ENCODE measurements at regions not wholly inside any gene's neighbourhood (a gene's known extent, or its start where the extent isn't known, plus 50 kb on each side); places are given as distances from the start of the nearest gene placed in this dataset.
"Not testable (repeated sequence)": the region's sequence is repeated elsewhere in the genome, so short reads cannot be mapped to it uniquely, and the experiment has no call there.

DNA sequence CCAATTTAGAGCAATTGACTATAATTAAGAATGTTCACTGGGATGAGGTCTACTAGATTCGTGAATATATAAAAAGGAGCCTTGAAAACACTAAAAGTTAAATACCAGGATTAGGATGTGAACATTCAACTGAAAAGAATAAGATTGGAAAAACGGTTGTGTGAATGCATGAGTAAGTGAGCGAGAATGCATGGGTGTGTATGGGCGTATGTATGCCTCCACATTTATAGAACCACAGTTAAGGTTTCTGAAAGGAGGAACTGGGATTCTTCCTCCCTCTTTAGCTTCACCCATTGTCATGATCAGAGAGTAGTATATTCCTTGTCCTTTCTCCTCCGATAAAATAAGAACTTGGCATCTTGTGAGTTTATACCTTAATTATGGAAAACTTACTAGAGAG is 151.1 kb upstream of the UBE2E3 start:
- DNase-seq: no peak

GRCh38 chr2:180828756-180829155 is 151.6 kb upstream of the UBE2E3 start:
- no peak for DNase-seq

DNA sequence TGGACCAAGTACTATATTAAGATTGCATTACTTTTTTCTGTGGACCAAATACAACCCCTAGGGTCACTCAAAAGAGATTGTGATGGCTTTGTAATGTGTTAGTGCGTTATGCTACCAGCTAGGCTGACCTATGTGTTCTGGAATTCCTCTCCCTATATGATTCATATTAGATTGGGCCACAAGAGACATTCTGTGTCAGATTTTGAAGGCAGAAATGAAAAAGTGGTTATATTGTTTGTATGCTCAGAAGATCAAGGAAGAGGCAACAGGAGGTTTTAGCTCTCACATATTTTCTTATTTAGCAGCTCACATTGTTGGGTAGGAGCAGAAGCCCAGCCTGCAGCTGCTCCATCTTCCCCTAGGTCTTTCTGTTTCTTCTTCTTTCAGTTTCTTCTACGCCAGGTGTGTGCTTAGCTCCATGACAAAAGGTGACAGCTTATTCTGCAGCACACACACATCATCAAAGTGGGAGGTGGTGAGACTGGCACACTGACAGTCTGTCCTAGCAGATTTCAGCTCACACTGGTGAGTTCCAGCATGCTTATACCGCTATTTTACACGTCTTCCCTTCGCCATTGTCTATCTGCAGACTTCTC is 156.8 kb upstream of the UBE2E3 start:
- no peak for DNase-seq

DNA sequence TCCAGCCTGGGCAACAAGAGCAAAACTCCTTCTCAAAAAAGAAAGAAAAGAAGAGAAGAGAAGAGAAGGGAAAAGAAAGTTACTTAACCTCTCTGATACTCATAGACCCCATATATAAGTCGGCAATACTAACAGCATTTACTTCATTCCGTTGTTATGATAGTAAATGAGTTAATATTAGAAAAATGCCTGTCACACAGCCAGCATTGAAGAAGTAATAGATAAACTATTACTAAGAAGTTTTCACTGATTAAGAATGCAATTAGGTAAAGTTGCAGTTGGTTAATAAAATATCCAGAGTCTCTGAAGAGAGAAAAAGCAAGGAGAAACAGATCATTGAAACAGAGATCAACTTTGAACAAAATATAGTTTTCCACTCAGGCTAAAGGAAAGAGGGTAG is 161.3 kb upstream of the UBE2E3 start:
- no peak for DNase-seq

- DNase-seq: not testable (repeated sequence)
These were observed 161.7 kb upstream of the UBE2E3 start for GRCh38 chr2:180818700-180819099.

- no peak for DNase-seq
These were observed 181.3 kb upstream of the UBE2E3 start for GRCh38 chr2:180799141-180799540.

DNA sequence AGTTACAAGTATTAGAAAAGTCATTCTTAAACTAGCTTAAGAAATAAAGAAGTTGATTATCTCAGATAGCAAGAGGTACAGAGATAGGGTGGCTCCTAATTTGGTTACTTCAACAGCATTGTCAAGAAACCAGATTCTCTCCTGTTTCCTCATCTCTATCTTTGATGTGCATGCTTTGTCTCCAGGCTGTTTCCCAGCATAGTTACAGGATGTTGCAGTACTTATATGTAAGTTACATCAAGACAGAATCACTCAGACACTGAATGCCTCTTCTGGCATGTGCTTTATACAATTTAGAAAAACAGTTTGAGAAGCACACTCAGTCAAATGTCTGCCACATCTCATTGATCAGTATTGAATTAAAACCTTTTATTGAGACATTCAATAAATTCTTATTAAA is 189.5 kb upstream of the UBE2E3 start:
- DNase-seq: no peak

- no peak for DNase-seq
These were observed 193.1 kb upstream of the UBE2E3 start for GRCh38 chr2:180787330-180787729.

- DNase-seq: no peak
These were observed 199.1 kb upstream of the UBE2E3 start for GRCh38 chr2:180781276-180781675.

GRCh38 chr2:180778291-180778690 is 202.1 kb upstream of the UBE2E3 start:
- no peak for DNase-seq

- DNase-seq: no peak
These were observed 203.5 kb upstream of the UBE2E3 start for GRCh38 chr2:180776921-180777320.

- no peak for DNase-seq
These were observed 204.7 kb upstream of the UBE2E3 start for GRCh38 chr2:180775711-180776110.

DNA sequence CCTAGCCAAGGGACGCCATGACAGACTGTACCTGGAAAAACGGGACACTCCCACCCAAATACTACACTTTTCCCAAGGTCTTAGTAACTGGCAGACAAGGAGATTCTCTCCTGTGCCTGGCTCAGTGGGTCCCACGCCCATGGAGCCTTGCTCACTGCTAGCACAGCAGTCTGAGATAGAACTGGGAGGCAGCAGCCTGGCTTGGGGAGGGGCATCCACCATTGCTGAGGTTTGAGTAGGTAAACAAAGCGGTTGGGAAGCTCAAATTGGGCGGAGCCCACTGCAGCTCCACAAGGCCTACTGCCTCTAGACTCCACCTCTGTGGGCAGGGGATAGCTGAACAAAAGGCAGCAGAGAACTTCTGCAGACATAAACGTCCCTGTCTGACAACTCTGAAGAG is 215.1 kb upstream of the UBE2E3 start:
- DNase-seq: not testable (repeated sequence)

- no peak for DNase-seq
These were observed 217.0 kb upstream of the UBE2E3 start for GRCh38 chr2:180763263-180763989.

DNA sequence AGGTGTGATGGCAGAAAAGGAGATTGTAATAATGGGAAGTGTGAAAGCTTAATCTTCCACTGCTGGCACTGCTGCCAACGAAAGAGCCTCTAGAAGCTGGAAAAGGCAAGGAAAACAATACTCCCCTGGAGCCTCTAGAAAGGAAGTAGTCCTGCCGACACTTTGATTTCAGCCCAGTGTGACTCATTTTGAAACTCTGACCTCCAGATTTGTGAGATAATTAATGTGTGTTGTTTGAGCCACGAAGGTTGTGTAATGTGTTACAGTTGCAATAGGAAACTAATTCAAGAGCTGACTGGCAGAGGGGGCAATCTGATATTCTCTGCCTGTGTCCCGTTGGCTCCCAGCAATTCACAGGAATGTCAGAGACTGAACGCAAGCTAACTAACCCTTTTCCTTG is 219.2 kb upstream of the UBE2E3 start:
- no peak for DNase-seq

DNA sequence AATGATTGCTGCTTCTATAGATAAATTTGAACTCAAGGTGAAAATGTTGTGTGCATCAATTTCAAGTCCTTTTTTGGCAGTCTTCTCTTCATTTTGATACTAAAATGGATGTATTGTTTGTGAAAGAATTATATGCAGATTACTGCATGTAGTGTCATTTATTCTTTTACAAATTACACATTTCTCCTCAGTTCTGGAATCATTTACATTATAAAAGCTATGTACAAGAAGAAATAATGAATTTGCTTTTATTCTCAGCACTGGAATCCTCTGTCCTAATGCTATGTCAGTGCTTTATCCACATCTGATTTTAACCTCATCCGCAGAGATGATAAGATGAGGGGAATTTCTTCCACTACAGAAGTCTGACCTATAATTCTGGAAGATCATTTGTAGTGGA is 220.8 kb upstream of the UBE2E3 start:
- DNase-seq: no peak

DNA sequence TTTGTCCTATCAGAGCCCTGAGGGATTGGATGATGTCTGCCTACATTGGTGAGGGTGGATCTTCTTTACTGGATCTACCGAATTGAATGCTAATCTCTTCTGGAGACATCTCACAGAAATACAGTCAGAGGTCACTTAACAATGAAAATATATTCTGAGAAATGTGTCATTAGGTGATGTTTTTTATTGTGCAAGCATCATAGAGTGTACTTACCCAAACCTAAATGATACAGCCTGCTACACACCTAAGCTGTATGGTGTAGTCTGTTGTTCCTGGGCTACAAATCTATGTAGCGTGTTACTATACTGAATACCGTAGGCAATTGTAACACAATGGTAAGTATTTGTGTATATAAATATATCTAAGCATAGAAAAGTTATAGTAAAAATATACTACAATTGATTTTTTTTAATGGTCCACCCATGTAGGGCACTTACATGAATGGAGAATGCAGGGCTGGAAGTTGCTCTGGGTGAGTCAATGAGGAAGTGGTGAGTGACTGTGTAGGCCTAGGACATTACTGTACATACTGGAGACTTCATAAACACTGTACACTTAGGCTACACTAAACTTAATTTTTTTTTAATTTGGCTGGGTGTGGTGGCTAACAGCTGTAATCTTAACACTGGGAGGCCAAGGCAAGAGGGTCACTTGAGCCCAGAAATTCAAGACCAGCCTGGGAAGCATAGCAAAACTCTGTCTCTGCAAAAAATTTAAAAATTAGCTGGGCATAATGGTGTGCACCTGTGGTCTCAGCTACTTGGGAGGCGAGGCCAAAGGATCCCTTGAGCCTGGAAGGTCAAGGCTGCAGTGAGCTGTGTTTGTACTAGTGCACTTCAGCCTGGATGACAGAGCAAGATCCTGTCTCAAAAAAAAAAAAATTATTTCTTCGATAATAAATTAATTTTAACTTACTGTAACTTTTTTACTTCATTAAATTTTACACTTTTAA is 226.3 kb upstream of the UBE2E3 start:
- no peak for DNase-seq

GRCh38 chr2:180751306-180751920 is 229.0 kb upstream of the UBE2E3 start:
- DNase-seq: no peak

GRCh38 chr2:180747728-180748127 is 232.7 kb upstream of the UBE2E3 start:
- DNase-seq: no peak

DNA sequence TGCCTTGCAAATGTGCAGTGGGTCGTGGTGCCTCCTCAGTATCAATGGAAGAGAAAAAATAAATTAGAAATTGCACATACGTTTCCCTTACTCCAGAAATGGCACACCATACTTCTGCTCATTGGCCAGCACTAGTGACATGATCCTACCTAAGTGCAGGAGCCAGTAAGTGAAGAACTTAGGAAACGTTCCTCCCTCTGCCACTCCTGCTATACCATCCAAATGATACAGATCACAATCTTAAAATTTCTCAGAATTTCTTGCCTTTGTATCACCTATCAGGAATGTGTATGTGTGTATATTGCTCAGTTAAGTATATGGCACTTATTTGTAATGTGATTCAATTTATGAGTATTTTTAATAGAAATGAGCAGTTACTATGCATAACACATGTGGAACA is 237.0 kb upstream of the UBE2E3 start:
- DNase-seq: no peak

GRCh38 chr2:180742801-180743200 is 237.6 kb upstream of the UBE2E3 start:
- DNase-seq: no peak

GRCh38 chr2:180739070-180739469 is 241.3 kb upstream of the UBE2E3 start:
- DNase-seq: no peak

GRCh38 chr2:180735799-180736198 is 244.6 kb upstream of the UBE2E3 start:
- DNase-seq: no peak
